ENCODE measurements at regions not wholly inside any gene's neighbourhood (a gene's known extent, or its start where the extent isn't known, plus 50 kb on each side); places are given as distances from the start of the nearest gene placed in this dataset.

GRCh38 chr11:93967258-93967657 is 53.9 kb upstream of the HEPHL1 start:
- no peak for DNase-seq

- no peak for DNase-seq
Observed at GRCh38 chr11:93967944-93968343, 53.2 kb upstream of the HEPHL1 start.

- DNase-seq, result no peak
Observed at GRCh38 chr11:93969925-93970922, 50.9 kb upstream of the HEPHL1 start.

Data from SHP77 (cell line).